NOMO-1 treated with dmso at 0.1 percent for 144 hours (cell line): ENCODE measurements at regions not wholly inside any gene's neighbourhood (a gene's known extent, or its start where the extent isn't known, plus 50 kb on each side); places are given as distances from the start of the nearest gene placed in this dataset.
A peak's percentile ranks its signal among the peaks of the same experiment; 100 is the strongest.

Experiments used
- DNase-seq: peaks from one replicate; lab custom pipeline; 2025; ENCODE audit not compliant: unreplicated experiment; lab: John Stamatoyannopoulos, UW

DNA sequence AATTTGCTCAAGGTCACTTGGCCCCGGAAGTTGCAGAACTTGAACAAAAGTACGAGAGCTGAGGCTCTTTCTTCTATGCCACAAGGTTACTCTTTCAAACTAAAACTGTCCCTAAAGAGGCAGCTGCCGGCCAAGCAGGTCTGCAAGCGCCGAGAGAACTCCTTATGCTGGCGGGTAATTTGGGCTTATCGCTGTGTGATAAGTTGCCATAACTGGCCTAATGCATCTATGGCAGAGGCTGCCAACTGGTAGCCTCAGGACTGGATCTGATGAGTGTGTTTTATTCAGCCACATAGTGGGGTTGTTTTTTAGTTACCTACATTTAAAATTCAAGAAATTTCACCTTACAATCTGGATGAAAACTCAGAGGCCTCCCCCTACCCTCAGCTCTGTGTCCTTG is 68.1 kb upstream of the SPOCK1 start:
- no peak for DNase-seq

DNA sequence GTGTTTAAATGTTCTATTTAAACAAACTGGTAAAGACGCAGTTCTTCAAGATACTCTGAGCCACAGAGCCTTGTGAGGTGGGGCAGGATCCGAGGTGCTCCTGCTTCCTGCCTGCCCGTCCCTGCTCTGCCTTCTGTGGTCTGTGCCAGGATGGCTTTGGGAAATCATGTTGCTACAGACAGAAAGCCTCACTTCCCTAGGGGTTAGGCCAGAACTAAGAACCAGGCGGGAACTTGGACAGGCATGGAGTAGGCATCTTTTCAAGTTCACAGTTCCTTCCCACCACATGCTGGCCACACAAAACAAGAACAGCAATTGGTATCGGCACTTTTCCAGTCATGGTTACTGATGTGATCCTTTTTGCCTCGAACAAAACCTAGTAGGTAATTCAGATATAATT is 67.7 kb upstream of the SPOCK1 start:
- DNase-seq = no peak

DNA sequence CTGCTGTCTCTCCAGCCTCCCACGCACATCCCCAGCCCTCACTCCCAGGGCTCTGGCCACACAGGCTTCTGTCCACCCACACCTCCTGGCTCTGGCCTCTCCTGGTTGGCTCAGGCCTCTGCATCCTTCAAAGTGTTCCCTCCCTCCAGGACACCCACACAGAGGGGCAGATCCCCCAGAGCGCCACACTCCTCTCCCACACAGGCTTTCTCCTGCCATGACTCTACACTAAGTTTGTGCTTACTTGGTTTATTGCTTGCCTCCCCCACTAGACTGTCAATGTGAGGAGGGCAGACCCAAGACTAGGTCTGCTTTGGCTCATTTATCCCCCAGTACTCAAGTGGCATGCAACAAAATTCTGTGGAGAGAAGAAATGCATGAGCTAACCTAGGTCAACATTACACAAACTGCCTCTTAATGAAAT is 67.0 kb upstream of the SPOCK1 start:
- DNase-seq = no peak

DNA sequence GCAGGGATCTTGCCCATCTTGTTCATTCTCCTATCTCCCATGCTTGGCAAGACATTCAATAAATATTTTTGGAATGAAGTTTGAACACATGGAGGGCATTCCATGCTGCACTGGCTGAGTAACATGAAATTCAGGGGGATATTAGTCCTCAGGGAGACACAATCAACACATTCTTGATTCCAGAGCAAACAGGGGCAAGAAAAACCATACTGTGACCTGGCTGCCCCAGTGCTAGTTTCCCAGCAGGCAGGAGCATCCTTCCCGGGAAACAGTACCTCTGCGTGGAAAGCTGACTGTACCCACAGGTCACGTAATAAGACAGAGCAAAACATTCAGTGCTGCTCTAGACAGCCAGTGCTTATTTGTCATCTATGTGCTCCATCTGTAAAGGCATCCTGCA is 66.3 kb upstream of the SPOCK1 start:
- DNase-seq = no peak

GRCh38 chr5:137564398-137564961 is 65.4 kb upstream of the SPOCK1 start:
- no peak for DNase-seq

DNA sequence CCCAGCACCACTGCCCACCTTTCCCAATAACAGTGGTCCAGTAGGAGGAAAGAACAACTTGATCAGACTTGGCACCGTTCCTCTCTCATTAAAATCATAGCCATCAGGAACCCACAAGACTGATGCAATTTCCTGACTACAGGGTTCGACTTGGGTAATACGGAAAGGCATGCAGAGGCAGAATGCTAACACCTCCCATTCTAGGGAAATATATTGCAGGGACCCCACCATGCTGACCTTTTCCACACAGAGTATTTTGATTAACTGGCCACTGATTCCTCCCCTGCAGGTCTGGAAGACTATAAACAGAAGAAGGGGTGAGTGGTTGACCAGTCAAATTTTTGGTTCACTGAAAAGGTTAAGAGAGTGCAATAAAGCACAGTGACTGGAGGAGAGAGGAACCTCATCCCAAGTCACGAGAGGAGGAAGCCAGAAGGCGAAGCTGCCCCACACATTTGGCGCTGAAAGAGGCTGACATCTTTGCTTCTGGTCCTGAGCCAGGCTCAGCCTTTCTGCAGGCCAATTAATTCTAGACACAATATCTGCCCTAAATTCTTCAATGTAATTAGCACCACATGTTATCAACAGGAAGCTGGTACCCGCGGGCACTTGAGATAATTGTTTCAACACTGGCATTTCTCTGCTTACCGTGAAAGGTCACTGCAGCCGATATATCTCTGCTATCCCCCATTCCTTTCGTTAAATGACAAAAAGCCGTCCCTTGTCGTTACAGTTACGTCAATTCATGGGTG is 64.7 kb upstream of the SPOCK1 start:
- peak; percentile 86 for DNase-seq

DNA sequence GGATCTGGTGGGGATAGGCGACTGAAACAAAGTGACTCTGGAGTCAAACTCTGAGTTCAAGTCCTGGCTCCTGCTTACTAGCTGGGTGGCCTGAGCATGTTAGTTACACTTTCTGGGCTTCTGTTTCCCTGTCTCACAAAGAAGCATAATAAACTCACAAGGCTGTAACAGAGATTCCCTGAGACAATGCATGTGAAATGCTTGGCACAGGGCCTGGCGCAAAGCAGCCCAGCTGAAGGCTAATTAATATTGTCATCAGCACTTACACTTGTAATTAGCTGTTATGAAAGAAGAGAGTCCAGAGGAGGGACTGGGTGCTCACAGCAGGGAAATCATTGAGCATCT is 64.1 kb upstream of the SPOCK1 start:
- no peak for DNase-seq

- no peak for DNase-seq
Measured at GRCh38 chr5:137561608-137562007, 62.5 kb upstream of the SPOCK1 start.

DNA sequence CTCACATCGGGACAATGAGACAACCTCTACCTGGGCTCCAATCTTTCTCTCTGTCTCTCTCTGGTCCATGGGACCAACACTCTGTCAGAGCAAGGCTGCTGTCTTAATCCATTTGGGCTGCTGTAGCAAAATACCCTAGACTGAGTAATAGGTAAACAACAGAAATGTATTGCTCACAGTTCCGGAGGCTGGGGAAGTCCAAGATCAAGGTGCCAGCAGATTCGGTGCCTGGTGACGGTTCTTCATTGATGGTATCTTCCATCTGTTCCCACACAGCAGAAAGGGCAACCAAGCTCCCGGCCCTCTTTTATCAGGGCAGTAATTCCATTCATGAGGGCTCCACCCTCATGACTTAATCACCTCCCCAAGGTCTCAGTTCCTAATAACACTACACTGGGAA is 61.3 kb upstream of the SPOCK1 start:
- DNase-seq = no peak
